Cardiac fibroblast (primary cell): ENCODE measurements at regions not wholly inside any gene's neighbourhood (a gene's known extent, or its start where the extent isn't known, plus 50 kb on each side); places are given as distances from the start of the nearest gene placed in this dataset.

Source experiments
- DNase-seq, 2 donors: peaks; one replicate each; pipeline versions ENCODE4 v3.0.0 to v3.0.0-alpha.2; 2010; ENCODE audit warnings: low read depth in 2 of 2
- H3K4me3 ChIP-seq, 2 donors: replicated peaks in 1 of 2; 1 replicate in 1 of 2; 2 replicates in 1 of 2; pipeline ENCODE4 v1.5.1; 2011; ENCODE audit warnings: low read depth in 2 of 2, low read length in 2 of 2, mild to moderate bottlenecking in 2 of 2, moderate library complexity in 1 of 2
- CTCF ChIP-seq: IDR thresholded peaks from one replicate; pipeline ENCODE4 v1.5.1; 2011; ENCODE audit warnings: low read depth, mild to moderate bottlenecking, low read length, inconsistent platforms

- no peak for DNase-seq
- H3K4me3 ChIP-seq, result no peak overlapping the region
- no peak for TF ChIP-seq CTCF
Measured at GRCh38 chr11:112392904-112393303, 132.2 kb upstream of the PLET1 start.

GRCh38 chr11:112394304-112394703 is 133.6 kb upstream of the PLET1 start:
- H3K4me3 ChIP-seq, result no peak overlapping the region
- TF ChIP-seq CTCF, result no peak
- DNase-seq, result no peak

GRCh38 chr11:112396076-112396475 is 135.4 kb upstream of the PLET1 start:
- DNase-seq, result no peak
- H3K4me3 ChIP-seq, result no peak overlapping the region
- no peak for TF ChIP-seq CTCF

GRCh38 chr11:112398798-112399478 is 138.3 kb upstream of the PLET1 start:
- H3K4me3 ChIP-seq, result no peak overlapping the region
- DNase-seq, result no peak
- no peak for TF ChIP-seq CTCF

GRCh38 chr11:112400476-112401014 is 139.9 kb upstream of the PLET1 start:
- no peak overlapping the region for H3K4me3 ChIP-seq
- no peak for TF ChIP-seq CTCF
- no peak for DNase-seq

- no peak overlapping the region for H3K4me3 ChIP-seq
- no peak for DNase-seq
- TF ChIP-seq CTCF, result no peak
Measured at GRCh38 chr11:112401036-112401769, 140.5 kb upstream of the PLET1 start.
